Gastroesophageal sphincter (tissue), 3 donors: ENCODE measurements at regions not wholly inside any gene's neighbourhood (a gene's known extent, or its start where the extent isn't known, plus 50 kb on each side); places are given as distances from the start of the nearest gene placed in this dataset.

Source experiments
- CTCF ChIP-seq, 4 experiments: fragments of 200-600 bp in 2 of 4; fragments of 450-650 bp in 2 of 4; sonication (generic) in 1 of 4; IDR thresholded peaks; one replicate each; pipeline ENCODE4 v1.5.1; 2017 to 2019; ENCODE audit warnings: antibody characterized with exemption in 4 of 4, mild to moderate bottlenecking in 2 of 4, moderate library complexity in 2 of 4
- EP300 ChIP-seq: sonication (generic); formaldehyde crosslinking; IDR thresholded peaks from one replicate; pipeline ENCODE4 v1.6.1; 2017; ENCODE audit warnings: antibody characterized with exemption, mild to moderate bottlenecking
- POLR2A ChIP-seq, 2 donors: fragments of 450-650 bp; IDR thresholded peaks; one replicate each; pipeline ENCODE4 v1.6.1; 2017; ENCODE audit warnings: antibody characterized with exemption in 2 of 2, mild to moderate bottlenecking in 2 of 2, moderate library complexity in 1 of 2
- POLR2AphosphoS5 ChIP-seq: sonication (generic); formaldehyde crosslinking; IDR thresholded peaks from one replicate; pipeline ENCODE4 v1.6.1; 2017; ENCODE audit warnings: antibody characterized with exemption

- TF ChIP-seq CTCF (IDR thresholded peaks at IDR 0.05) (no peak), POLR2AphosphoS5 (no peak), EP300 (no peak), POLR2A (IDR thresholded peaks at IDR 0.05) (no peak)
Measured at GRCh38 chr5:174799121-174799520, 74.7 kb downstream of the MSX2 start.
